ENCODE measurements at regions not wholly inside any gene's neighbourhood (a gene's known extent, or its start where the extent isn't known, plus 50 kb on each side); places are given as distances from the start of the nearest gene placed in this dataset.
"Not testable (repeated sequence)": the region's sequence is repeated elsewhere in the genome, so short reads cannot be mapped to it uniquely, and the experiment has no call there.

DNA sequence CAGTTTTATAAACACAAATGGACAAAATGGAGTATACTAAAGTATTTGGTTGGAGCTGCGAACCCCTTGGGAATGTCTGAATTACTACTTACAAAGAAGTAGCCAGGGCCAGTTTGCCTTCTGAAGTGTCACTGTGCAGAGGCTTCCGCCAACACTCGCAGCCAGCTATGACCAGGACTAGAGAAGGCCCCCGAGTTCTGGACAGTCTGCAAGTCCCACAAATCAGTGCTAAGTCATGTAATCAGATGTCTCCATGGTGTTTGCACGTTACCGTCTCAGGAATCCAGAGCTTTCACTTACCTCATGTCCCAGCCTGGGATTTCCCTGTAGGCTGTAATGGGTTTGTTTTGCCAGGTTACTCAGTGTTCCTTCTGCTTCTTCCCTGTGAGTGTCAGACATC is 106.6 kb upstream of the SPAG17 start:
- no peak for DNase-seq

DNA sequence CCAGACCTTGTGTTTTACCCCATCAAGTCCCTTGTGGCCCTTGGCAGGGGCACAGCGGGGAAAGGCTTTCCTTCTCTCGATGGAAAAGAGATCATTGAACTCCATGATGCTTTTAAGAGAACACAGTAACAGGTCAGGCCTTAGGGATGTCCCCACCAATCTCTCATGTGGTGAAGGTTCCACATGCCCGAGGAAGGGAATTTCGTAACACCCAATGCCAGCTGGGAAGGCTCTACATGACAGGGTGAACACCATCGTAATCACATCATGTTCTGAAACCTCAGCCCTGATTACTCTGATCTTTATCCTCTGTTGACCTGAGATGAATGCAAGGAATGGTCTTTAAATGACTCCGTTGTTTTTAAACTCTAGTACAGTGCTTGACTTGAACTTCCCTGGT is 105.5 kb upstream of the SPAG17 start:
- no peak for DNase-seq

DNA sequence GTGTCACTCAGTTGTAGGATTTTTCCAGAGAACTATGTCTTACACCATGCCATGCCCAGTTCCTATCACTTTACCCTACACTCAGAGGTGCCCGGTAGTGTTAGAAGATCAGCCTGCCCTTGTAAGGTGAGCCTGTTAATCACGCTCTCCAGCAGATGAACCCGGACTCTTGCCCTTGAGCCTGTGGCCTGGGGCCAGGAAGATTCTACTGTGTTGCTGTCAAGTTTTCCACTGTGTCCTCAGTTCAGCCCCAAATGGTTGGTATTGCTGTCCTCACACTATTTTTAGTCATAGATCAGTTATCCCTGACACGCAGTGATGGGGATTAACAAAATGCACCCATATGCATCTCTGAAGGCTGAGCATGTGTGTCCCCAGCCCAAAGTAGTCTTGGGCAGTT is 105.0 kb upstream of the SPAG17 start:
- DNase-seq: no peak

DNA sequence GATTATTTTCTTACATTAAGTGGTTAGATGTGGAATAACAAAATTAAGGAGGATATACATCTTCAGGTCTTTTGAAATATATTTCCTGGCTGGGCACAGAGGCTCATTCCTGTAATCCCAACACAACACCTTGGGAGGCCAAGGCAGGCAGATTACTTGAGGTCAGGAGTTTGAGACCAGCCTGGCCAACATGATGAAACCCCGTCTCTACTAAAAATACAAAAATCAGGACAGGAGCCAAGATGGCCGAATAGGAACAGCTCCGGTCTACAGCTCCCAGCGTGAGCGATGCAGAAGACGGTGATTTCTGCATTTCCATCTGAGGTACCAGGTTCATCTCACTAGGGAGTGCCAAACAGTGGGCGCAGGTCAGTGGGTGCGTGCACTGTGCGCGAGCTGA is 95.6 kb upstream of the SPAG17 start:
- DNase-seq: not testable (repeated sequence)

DNA sequence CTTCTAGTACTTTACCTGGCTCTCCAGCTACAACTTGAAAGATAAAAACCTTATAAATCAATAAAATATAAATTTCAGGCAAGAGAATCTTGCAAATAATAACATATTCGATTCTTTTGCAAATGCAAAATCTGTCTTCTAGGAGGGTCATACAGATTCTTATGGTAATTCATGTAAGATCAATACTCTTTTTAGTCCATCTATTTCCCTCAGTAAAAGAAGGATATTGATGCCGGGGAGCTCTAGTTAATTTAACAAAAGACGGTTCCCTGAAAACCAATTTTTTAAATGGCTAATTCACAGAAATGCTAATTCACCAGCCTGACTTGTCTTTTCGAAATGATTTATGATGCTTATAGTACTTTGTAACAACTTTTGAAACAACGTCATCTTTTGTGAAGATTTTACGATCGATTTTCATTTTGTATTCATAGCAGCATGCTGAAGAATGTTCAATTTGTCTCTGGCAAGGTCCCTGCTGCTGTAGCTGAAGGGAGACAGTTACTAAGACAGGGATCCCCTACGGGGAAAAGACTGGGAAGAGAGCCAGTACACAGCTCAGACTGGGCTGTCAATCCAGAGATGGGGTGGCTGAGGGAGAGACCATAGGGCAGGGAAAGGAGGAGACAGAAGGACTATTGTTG is 90.6 kb upstream of the SPAG17 start:
- no peak for DNase-seq

DNA sequence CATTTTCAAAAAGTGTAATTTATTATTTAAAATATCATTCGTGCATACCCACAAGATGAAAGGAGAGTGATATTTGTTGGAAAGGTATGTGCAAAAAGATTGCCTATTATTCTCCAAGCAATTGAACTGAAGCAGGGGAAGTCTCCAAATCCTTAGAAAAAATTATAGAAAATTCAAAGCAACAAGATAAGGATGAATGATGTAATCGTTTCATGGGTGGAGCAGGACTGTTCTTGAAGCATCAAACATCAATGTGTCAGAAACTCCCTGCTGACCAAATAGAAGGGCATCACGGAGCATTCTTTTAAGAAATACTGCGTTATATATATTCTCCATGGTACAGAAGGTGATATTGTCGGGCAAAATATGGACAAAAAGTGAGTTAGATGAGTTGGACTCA is 87.9 kb upstream of the SPAG17 start:
- no peak for DNase-seq

DNA sequence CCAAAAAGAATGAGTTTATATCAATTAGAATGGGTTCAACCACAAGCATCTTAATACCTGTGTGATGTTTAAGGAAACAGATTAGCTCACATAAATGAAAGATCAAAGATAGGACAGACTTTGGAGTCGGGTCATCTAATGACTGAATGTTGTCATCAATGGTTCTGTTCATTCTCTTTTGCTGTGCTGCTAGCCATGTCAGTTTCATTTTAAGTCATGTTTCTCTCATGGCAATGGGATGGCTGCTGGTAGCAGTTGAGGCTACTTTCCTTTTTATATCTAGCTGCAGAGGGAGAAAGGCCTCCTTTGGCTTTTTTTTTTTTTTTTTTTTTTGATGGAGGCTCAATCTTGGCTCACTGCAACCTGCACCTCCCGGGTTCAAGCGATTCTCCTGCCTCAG is 86.9 kb upstream of the SPAG17 start:
- DNase-seq: no peak

DNA sequence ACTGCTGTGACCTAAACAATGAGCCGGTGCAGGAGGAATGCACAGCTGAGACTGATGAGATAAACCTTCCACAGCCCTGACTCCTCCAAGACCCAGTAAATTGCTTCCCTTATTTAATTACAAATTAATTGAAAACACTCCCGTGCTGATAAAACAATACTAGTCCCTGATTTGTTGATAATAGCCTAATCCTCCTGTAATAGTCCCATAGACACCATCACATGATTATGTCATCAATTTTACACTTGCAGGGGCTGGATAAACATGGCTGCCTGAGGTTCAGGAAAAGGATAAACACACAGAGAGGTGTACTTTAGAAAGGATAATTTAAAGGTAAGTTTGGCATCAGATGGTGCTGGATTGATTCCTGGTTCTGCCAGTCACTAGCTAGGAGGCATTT is 84.6 kb upstream of the SPAG17 start:
- no peak for DNase-seq

DNA sequence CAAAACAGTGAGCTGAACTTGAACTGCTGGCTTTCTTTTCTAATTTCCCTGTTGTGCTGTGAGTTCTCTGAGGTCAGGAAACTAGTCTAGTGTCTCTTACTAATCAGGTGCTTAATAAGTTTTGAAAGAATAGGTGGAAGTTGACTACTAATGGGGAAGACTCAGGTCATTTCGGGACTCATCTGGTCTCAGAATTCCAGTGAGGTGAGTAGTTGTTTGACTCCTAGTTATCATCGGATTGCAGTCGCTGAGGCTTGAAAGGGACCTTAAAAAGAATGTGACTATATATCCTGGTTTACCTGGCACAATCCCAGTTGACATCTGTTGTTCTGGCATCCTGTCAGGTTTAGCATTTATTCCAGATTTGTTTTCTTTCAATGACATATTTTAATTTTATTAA is 81.4 kb upstream of the SPAG17 start:
- no peak for DNase-seq

DNA sequence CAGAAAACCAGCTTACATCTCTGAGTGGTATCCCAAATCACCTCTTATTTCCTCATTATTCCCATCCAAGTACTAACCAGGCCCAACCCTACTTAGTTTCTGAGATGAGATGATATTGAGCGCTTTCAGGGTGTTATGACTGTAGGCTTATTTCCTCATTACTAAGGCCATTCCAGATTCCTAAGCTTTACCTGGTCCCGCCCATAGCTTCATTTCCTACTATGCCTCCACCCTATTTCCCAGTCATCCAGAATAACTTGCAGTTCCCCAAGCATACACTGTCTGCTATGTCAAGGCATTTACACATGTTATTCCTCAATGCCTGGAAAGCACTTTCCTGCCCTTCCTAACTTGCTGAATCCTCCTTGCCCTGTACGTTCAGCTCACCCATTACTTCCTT is 79.3 kb upstream of the SPAG17 start:
- no peak for DNase-seq

DNA sequence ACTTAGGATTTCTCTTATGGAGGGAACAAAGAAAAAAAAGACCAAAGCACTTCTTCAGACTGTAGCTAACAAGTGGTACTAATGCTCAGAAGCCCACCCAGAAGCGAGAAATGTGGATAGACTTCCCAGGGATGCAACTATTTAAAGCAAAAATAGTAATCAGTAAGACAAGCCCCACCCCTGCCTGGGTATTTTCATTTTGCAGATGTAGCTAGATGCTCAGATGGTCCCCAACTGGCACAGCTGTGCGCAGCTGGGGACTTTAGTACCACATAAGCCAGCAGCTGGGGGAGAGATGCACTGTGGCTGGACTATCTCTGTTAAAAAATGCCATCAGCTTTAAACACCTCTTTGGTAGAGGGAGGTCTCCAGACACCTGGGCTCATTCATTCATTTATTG is 77.8 kb upstream of the SPAG17 start:
- DNase-seq: no peak

DNA sequence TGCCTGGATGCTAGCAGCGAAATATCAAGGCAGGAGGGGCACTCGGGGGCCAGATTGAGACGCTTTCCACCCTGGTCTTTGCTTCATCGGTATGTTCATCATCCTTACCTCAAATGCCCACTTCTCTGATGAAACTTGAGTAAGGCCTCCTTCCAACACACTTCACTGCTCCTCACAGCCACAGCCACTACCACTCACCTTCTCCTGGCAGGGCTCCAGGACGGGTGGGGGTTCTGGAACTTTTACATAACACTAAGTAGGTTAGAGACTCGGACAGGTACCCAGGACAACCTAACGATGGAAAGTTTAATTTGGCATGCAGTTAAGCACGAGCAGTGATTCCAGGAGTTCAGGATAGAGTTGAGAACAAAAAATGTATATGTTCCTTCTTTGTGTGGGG is 73.9 kb upstream of the SPAG17 start:
- DNase-seq: no peak

DNA sequence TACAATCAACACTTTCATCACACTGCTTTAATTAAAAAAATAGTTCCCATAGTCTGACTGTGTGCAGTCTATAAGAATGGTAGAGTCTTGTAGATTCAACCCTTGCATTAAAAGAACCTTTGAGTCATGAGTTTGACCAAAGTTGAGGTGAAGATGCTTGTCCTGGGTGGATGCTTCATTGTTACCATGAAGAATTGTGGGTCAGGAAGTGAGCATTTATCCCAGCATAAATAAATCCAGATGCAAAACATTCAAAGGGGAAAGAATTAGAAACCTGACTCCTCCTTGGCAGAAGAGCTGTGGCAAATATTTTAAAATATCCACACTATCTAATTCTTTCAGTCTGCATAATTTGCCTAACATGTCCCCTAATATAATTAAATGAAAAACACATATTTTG is 72.9 kb upstream of the SPAG17 start:
- no peak for DNase-seq

DNA sequence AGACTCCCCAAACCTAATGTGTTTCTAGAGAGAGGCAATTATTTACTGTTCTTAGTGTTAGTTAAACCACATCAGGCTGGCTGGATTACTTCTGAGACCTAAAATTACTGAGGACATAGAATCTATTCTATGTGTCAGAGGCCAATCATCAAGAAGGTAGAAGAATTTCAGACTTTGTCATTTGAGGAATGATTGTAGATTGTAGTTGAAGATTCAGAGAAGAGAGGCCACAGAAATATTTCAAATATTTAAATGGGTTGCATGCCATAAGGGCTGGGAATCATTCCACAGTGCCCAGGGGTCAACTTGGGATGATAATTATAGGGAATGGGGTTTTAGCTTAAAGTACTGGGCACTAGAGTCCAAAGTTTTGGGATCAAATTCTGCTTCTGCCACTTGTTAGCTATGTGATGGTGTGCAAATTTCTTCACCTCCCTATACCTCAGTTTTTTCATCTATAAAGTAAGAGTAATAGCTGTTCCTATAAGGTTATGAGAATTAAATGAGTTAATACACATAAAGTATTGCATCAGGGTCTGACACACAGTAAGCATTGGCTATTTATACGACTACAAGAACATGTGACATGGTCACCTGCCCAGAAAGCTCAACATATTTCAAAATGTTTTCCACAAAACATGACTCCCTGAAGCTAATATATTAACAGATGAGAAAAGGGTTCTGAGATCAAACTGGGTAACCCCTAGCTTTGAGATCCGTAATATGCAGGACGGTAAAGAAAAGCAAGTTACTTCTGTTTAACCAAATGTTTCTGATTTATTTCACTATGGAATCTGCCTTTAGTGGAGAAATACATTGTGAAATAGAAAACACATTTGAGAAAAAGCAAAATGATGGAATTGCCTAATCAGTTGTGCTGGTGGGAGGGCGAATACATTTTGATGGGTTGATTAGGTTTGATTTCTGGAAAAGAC is 69.7 kb upstream of the SPAG17 start:
- DNase-seq: no peak

DNA sequence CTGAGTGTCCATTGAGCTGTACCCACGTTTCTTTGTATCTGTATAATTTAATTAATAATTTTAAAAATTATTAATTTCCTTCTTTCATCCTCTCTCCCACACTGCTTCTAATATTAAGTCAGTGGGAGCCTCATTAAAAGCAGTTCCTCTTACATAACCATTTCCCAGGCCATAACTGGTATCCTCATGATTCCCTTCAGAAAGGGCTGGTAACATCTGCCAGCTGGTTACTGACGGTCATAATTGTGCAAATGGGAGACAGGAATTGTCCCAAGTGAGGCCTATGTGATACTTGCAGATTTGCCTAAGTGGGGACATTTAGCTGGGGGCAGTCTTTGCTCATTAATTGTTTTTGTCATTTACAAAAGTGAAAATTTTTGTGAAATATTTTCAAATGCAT is 69.0 kb upstream of the SPAG17 start:
- no peak for DNase-seq

DNA sequence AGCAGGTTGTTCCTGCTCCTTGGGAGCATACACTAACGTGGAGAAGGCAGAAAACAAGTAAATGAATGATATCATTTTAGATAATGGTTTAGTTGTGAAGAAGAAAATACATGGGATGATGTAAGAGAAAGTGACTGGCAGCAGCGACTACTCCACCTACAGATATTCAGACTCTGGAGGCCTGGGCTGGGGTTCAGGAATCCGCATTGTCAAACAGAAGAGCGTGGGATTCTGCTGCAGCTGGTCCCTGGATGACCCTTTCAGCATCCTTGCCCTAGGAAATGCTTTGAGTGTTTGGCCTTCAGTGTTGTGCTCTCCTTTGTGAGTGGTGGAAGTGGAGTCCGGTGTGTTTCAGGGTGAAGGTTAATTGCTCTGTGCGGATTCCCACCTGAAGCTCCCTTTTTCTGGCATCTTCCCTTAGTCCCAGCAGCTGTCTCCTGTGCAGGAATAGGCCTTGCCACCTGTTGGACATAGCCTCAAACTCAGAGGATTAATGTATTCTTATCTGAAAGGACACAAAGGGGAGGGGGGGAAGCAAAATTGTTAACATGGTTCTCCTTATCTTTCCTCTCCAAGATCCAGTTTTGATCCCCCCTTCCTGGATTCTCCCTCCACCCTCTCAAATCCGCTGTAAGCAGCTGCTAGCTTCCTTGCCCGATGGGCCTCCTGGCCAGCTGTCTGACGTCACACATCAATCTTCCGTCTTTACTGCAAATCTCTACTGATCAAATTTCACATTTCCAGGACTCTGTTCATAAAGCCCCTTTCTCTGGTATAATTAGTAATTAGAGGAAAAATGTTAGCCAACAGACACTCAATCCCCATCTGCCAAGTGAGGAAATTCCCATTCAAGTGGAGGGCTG is 68.3 kb upstream of the SPAG17 start:
- no peak for DNase-seq

DNA sequence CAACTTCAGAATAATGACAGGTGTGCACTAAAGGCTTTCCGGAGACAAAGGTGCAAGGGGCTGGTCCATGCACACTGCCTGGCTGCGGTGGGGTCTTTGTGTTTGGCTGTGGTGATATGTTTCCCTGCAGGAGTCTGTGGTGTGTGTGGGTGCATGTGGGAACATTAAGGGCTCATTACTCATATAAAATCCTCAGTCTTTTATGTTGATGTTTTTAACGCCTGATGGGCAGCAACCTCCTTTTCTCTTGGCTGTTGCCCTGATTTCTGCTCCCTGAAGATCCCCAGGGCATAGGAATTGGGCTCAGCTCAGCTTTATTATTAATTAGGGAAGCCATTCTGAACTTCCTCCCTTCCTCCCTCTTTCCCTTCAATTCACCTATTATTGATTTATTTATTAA is 67.6 kb upstream of the SPAG17 start:
- no peak for DNase-seq

DNA sequence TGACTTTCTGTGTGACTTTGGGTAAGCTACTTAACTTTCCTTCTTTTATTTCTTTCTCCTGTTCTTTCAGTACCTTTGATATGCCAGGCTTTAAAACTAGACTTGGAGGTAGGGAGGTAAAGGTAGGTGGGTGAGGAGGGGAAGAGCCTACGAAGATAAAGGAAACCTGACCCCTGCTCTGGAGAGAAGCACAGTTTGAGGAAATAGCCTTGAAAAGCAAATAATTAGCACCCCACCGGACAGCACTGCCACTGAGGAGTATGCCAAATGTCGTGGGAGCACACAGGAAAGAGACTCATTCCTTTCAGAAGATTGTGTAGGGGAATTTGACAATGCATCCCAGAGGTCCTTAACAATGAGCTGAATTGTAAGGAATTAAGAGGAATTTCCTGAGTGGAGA is 65.2 kb upstream of the SPAG17 start:
- DNase-seq: no peak

DNA sequence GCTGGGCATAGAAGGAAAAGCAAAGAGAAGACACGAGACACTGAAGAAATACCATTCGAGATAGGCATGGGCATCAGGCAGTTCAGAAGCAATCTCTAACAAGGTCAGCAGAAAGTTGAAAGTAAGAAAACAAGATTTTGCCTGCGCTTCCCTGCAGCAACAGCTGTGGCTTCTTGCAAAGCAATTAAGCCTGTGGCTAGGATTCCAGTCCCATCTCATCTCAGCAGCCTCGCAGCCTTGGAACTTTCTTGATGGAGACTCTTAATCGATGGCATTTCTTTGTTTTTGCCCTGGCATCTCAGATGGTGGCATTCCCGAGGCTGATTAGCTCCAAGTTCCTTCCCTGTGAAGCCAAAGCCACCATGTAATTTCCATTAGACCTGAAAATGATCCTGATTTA is 64.6 kb upstream of the SPAG17 start:
- no peak for DNase-seq

DNA sequence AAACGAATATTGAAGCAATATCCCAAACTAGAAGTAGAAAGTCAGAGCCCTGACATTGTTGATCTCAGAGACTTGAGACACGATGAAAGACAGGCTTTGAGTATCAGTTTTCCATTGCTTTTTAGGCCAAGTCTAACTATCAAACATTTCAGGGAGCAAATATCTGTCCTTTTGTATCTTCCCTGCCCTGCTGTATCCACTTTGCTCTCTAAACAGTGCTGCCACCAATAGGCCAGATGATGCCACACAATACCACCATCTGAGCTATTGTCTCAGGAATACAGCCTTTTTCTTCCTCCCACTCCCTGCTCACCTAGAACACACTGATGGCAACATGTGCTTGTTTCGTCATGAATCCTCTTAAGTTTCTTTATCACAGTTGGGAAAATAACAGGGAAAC is 62.6 kb upstream of the SPAG17 start:
- no peak for DNase-seq

DNA sequence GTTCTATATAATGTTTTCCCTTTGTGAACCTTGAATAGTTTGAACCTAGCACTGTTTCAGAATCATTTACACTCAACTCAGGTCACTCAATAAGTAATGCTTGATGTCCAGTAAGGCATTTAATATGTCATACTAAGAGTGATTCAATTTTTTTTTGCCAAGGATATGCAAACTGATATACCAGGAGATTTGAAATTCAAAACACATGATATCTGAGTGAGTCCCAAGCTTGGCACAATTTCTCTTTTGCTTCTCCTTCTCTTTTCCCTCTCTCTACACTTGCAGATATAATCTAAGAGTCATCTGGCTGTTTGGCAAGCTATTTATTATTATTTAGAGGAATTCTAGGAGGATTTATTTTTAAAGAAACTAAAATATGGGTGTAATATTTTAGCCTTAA is 61.6 kb upstream of the SPAG17 start:
- DNase-seq: no peak

DNA sequence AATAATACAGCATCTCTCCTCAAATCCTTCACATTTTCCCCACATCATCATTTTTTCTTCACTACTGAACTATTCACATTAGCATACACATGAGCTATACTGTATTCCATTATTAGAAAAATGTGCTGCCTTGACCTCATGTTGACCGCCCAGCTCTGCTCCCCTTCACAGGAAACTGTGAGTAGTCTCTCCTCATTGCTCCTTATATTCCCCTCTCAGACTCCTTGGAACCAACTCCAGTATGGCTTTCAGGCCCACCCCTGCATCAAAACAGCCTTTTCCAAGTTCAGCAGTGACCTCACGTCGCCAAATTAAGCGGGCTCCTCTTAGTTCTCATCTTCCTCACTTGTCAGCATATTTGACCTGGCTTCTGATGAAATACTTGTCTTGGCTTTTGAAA is 59.2 kb upstream of the SPAG17 start:
- no peak for DNase-seq

DNA sequence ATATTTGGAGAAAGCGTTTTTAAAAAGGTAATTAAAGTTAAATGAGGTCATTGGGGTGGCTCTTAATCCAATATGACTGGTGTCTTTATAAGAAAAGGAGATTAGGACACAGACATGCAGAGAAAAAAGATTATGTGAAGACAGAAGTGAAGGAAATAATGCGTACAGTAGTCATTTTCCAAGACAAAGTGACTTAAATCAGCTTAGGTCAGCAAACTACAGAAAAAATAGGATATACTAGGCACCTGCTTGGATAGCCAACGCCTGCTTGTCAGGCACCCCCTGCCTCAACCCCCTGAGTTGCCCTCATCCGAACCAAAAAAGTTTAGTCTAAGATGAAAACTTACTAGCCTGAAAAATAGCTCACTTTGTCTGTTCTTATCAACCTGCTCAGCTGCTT is 58.2 kb upstream of the SPAG17 start:
- DNase-seq: no peak

Data from suppressor macrophage treated with lipopolysaccharide for 1 hour (primary cell).